ENCODE measurements at regions not wholly inside any gene's neighbourhood (a gene's known extent, or its start where the extent isn't known, plus 50 kb on each side); places are given as distances from the start of the nearest gene placed in this dataset.

DNA sequence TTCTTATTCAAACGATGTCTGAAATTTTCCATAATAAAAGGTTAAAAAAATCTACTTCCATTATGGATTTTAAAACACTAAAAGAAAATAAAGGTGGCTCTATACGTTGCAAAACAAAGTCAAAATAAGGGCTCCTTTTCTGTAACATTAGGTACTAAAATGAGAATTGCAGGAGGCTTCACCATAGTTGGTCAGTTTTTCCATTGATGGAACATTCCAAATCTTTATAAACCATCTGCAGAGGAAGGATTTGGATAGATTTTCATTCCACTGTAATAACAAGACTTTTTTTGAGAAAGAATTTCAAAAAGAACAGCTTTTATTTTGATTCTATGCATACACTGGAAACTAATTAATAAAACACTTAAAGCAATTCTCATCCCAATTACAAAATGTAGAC, 145.6 kb downstream of the LURAP1L start:
- no peaks in the 10 kb centered on the region for H3K36me3 ChIP-seq
- DNase-seq, result no peak
- TF ChIP-seq, protein P1, sequence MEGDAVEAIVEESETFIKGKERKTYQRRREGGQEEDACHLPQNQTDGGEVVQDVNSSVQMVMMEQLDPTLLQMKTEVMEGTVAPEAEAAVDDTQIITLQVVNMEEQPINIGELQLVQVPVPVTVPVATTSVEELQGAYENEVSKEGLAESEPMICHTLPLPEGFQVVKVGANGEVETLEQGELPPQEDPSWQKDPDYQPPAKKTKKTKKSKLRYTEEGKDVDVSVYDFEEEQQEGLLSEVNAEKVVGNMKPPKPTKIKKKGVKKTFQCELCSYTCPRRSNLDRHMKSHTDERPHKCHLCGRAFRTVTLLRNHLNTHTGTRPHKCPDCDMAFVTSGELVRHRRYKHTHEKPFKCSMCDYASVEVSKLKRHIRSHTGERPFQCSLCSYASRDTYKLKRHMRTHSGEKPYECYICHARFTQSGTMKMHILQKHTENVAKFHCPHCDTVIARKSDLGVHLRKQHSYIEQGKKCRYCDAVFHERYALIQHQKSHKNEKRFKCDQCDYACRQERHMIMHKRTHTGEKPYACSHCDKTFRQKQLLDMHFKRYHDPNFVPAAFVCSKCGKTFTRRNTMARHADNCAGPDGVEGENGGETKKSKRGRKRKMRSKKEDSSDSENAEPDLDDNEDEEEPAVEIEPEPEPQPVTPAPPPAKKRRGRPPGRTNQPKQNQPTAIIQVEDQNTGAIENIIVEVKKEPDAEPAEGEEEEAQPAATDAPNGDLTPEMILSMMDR (IDR thresholded peaks at IDR 0.05; ENCODE audit: low read depth, low read length), result no peak
- no peaks in the 10 kb centered on the region for H3K9me3 ChIP-seq (ENCODE audit: severe bottlenecking)
- no peaks in the 10 kb centered on the region for H3K27me3 ChIP-seq (ENCODE audit: insufficient read depth, low read depth, severe bottlenecking)
- H3K27ac ChIP-seq, result no peak overlapping the region
- no peak overlapping the region for H3K4me3 ChIP-seq (ENCODE audit: low read depth, low read length)

DNA sequence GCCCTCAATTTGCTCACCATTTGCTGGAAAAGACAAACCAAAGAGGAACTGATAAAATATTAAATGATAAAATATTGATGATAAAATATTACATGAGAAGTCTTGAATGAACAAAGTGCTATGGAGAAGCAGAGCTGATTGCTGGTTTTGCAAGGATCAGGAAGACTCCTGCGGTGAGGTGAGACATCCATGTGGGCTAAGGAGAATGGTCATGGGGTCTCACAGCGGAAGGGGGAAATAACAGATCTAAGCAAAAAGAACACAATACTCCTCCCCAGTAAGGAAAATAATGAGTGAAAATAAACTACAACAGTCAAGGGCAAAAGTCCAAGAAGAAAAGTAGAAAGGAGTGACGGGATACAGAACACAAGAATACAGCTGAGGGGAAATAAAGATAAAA, 146.8 kb downstream of the LURAP1L start:
- Histone ChIP-seq H3K27me3 (ENCODE audit: insufficient read depth, low read depth, severe bottlenecking) (no peaks in the 10 kb centered on the region), H3K9me3 (ENCODE audit: severe bottlenecking) (no peaks in the 10 kb centered on the region), H3K4me3 (ENCODE audit: low read depth, low read length) (no peak overlapping the region), H3K27ac (no peak overlapping the region), H3K36me3 (no peaks in the 10 kb centered on the region)
- DNase-seq, result no peak
- TF ChIP-seq, protein P1 (IDR thresholded peaks at IDR 0.05; ENCODE audit: low read depth, low read length), result no peak

DNA sequence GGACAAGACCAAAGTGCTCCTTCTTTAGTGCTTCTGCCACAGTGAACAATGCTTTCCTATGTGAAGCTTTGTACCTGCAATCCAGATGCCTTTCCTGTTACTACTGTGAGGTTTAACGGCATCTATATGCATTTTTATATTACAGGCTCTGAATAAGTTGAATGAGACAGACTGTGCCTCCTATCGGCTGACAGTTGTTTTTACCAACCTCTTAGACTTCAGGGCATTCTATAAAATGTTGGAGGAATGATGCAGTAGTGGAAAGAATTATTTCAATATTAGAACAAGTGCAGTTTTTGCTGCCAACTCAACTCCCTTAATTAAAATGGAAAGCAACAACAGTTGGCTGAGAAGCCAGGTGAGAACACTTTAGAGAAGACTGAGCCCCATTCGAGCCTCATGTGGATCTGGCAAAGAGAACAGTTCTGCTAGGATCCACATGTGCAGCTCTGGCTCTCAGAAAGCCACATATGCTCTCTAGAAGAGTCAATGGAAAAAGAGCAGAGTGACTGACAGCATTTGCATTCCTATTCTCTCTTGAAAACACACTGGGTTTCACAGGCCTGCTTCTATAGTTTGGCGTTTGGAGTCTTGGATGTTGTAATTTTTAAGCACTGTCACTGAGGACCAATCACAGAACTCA, 147.5 kb downstream of the LURAP1L start:
- Histone ChIP-seq H3K9me3 (ENCODE audit: severe bottlenecking) (no peaks in the 10 kb centered on the region), H3K27me3 (ENCODE audit: insufficient read depth, low read depth, severe bottlenecking) (no peaks in the 10 kb centered on the region), H3K27ac (no peak overlapping the region), H3K36me3 (no peaks in the 10 kb centered on the region), H3K4me3 (ENCODE audit: low read depth, low read length) (no peak overlapping the region)
- DNase-seq, result no peak
- TF ChIP-seq, protein P1 (IDR thresholded peaks at IDR 0.05; ENCODE audit: low read depth, low read length), result no peak

DNA sequence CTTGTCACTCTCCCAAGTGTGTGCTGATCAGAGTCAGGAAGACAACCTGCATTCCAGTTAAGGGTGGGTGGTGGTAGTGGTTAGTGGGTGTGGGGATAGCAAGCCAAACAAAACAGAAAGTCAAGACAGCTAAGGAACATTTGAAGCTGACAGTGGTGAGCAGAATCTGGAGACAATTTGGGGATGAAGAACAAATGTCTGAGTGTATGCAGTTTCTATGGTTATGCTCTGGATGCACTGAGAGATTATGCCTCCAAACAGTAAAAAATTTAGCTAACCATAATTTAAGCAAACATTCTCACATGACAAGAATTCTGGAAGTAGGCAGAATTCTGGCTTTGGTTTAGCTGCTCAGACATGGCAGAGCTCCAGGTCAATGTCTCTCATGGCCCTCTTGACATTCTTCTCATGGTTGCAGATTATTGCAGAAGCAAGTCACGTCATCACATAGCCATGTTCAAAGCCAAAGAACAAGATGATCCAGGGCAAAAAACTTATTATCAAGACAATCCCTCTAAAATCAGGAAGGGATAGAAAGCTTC, 148.7 kb downstream of the LURAP1L start:
- no peak overlapping the region for H3K27ac ChIP-seq
- TF ChIP-seq, protein P1 (IDR thresholded peaks at IDR 0.05; ENCODE audit: low read depth, low read length), result no peak
- no peaks in the 10 kb centered on the region for H3K9me3 ChIP-seq (ENCODE audit: severe bottlenecking)
- H3K36me3 ChIP-seq, result no peaks in the 10 kb centered on the region
- H3K27me3 ChIP-seq (ENCODE audit: insufficient read depth, low read depth, severe bottlenecking), result no peaks in the 10 kb centered on the region
- no peak for DNase-seq
- no peak overlapping the region for H3K4me3 ChIP-seq (ENCODE audit: low read depth, low read length)

DNA sequence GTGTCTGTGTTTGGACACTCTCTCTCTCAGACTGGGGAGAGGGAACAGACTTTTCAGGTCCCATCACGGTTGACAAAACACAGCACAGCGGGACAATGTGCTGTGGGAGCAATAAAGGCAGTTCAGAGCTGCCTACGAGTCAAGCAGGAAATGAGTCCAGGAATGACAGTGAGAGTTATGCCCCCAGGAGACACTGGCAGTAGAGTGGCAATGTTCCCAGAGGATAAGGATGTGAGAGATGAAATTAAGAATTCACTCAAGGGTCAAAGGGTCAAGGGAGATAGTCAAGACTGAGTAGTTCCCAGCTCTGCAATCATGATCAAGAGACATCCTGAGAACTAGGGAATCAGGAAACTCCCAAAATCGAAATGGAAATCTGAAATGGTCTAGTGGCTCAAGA, 156.1 kb downstream of the LURAP1L start:
- no peaks in the 10 kb centered on the region for H3K9me3 ChIP-seq (ENCODE audit: severe bottlenecking)
- no peaks in the 10 kb centered on the region for H3K36me3 ChIP-seq
- H3K27ac ChIP-seq, result no peak overlapping the region
- no peaks in the 10 kb centered on the region for H3K27me3 ChIP-seq (ENCODE audit: insufficient read depth, low read depth, severe bottlenecking)
- DNase-seq, result no peak
- TF ChIP-seq, protein P1 (IDR thresholded peaks at IDR 0.05; ENCODE audit: low read depth, low read length), result no peak
- no peak overlapping the region for H3K4me3 ChIP-seq (ENCODE audit: low read depth, low read length)

DNA sequence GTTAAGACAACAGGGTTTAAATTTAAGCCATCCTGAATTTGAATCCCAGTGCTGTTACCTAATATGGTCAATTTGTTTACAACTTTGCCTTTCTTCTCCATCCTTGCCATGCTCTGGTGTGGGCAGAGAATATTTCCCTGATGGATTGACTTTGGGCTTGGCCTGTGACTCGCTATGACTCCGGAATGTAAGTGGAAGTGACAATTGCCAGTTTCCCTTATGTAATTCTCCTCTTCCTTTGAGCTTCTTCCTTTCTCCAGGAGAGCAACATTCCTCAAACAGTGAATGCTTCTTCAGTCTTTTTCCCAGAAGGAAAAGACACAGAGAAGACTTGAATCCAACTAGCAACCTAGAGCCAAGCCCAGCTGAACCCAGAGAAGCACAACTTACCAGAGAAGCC, 159.1 kb downstream of the LURAP1L start:
- DNase-seq, result no peak
- H3K27me3 ChIP-seq (ENCODE audit: insufficient read depth, low read depth, severe bottlenecking), result no peaks in the 10 kb centered on the region
- H3K27ac ChIP-seq, result no peak overlapping the region
- no peaks in the 10 kb centered on the region for H3K9me3 ChIP-seq (ENCODE audit: severe bottlenecking)
- no peaks in the 10 kb centered on the region for H3K36me3 ChIP-seq
- no peak overlapping the region for H3K4me3 ChIP-seq (ENCODE audit: low read depth, low read length)
- TF ChIP-seq, protein P1 (IDR thresholded peaks at IDR 0.05; ENCODE audit: low read depth, low read length), result no peak

All from WERI-Rb-1 (cell line).